Smooth muscle cell (in vitro differentiated cells): ENCODE measurements at regions not wholly inside any gene's neighbourhood (a gene's known extent, or its start where the extent isn't known, plus 50 kb on each side); places are given as distances from the start of the nearest gene placed in this dataset.

Experiments
- DNase-seq: peaks from one replicate; lab custom pipeline; 2025; ENCODE audit not compliant: unreplicated experiment; lab: John Stamatoyannopoulos, UW
- H2AFZ ChIP-seq: fragments of 200-600 bp; sonication (generic); 2 replicates; pipeline ENCODE4 v1.6.0; 2016; ENCODE audit warnings: antibody characterized with exemption, low read depth, mild to moderate bottlenecking
- H3F3A ChIP-seq: fragments of 200-600 bp; sonication (generic); 2 replicates; pipeline ENCODE4 v1.6.0; 2017; ENCODE audit warnings: antibody characterized with exemption, low read depth
- H3K27ac ChIP-seq: fragments of 200-600 bp; sonication (generic); 2 replicates; pipeline ENCODE4 v1.5.1; 2016; ENCODE audit warnings: low read depth, mild to moderate bottlenecking
- H3K27me3 ChIP-seq: fragments of 200-600 bp; sonication (generic); 2 replicates; pipeline ENCODE4 v1.6.1; 2016; ENCODE audit warnings: low read depth, mild to moderate bottlenecking
- H3K36me3 ChIP-seq: fragments of 200-600 bp; sonication (generic); 2 replicates; pipeline ENCODE4 v1.5.1; 2016; ENCODE audit warnings: low read depth
- H3K4me1 ChIP-seq: fragments of 200-600 bp; sonication (generic); 2 replicates; pipeline ENCODE4 v1.5.1; 2016; ENCODE audit warnings: low read depth
- H3K4me2 ChIP-seq: fragments of 200-600 bp; sonication (generic); 2 replicates; pipeline ENCODE4 v1.6.0; 2016; ENCODE audit warnings: mild to moderate bottlenecking
- H3K4me3 ChIP-seq: fragments of 200-600 bp; sonication (generic); 2 replicates; pipeline ENCODE4 v1.5.1; 2016; ENCODE audit warnings: mild to moderate bottlenecking
- H3K79me2 ChIP-seq: fragments of 200-600 bp; sonication (generic); 2 replicates; pipeline ENCODE4 v1.6.0; 2016; ENCODE audit warnings: low read depth, mild to moderate bottlenecking
- H3K9ac ChIP-seq: fragments of 200-600 bp; sonication (generic); 2 replicates; pipeline ENCODE4 v1.6.0; 2016; ENCODE audit warnings: low read depth
- H3K9me3 ChIP-seq: fragments of 200-600 bp; sonication (generic); replicated peaks from 2 replicates; pipeline ENCODE4 v1.5.1; 2016; ENCODE audit warnings: low read depth
- H4K20me1 ChIP-seq: fragments of 200-600 bp; sonication (generic); 2 replicates; pipeline ENCODE4 v1.6.0; 2016; ENCODE audit warnings: low read depth
- WGBS: methylation state at CpG from one replicate; pipeline ENCODE4 v1.1.7; 2016; ENCODE audit warnings: low lambda C conversion rate; 5-methylcytosine and 5-hydroxymethylcytosine counted together
- TF ChIP-seq, protein P1 (sequence below): fragments of 200-600 bp; sonication (generic); IDR thresholded peaks from 2 replicates; pipeline ENCODE4 v1.5.1; 2017; ENCODE audit warnings: borderline replicate concordance, mild to moderate bottlenecking, antibody characterized with exemption; ENCODE audit not compliant: insufficient read depth, poor library complexity, severe bottlenecking

- no peaks in the 10 kb centered on the region for H3K9me3 ChIP-seq
- no peak overlapping the region for H3K4me3 ChIP-seq
- no peaks in the 10 kb centered on the region for H3K27me3 ChIP-seq
- no peaks in the 10 kb centered on the region for H3K4me1 ChIP-seq
- no peaks in the 10 kb centered on the region for H3K79me2 ChIP-seq
- 89% methylated on average over 10 of the region's 10 CpGs for WGBS
- no peak overlapping the region for H3K27ac ChIP-seq
- H2AFZ ChIP-seq, result no peak overlapping the region
- H3K36me3 ChIP-seq, result no peaks in the 10 kb centered on the region
- H3K9ac ChIP-seq, result no peak overlapping the region
- DNase-seq, result no peak
- no peak overlapping the region for H3K4me2 ChIP-seq
- no peaks in the 10 kb centered on the region for H4K20me1 ChIP-seq
- H3F3A ChIP-seq, result peaks cover under 1% of the 10 kb centered on the region
- TF ChIP-seq, protein P1, sequence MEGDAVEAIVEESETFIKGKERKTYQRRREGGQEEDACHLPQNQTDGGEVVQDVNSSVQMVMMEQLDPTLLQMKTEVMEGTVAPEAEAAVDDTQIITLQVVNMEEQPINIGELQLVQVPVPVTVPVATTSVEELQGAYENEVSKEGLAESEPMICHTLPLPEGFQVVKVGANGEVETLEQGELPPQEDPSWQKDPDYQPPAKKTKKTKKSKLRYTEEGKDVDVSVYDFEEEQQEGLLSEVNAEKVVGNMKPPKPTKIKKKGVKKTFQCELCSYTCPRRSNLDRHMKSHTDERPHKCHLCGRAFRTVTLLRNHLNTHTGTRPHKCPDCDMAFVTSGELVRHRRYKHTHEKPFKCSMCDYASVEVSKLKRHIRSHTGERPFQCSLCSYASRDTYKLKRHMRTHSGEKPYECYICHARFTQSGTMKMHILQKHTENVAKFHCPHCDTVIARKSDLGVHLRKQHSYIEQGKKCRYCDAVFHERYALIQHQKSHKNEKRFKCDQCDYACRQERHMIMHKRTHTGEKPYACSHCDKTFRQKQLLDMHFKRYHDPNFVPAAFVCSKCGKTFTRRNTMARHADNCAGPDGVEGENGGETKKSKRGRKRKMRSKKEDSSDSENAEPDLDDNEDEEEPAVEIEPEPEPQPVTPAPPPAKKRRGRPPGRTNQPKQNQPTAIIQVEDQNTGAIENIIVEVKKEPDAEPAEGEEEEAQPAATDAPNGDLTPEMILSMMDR, result no peak
These were observed 120.4 kb upstream of the MEF2A start for GRCh38 chr15:99445272-99445850.

GRCh38 chr15:99446565-99447496 lies 119.0 kb upstream of the MEF2A start:
- no peaks in the 10 kb centered on the region for H3K9me3 ChIP-seq
- TF ChIP-seq, protein P1, result no peak
- no peaks in the 10 kb centered on the region for H3K36me3 ChIP-seq
- H3K27me3 ChIP-seq, result no peaks in the 10 kb centered on the region
- no peaks in the 10 kb centered on the region for H4K20me1 ChIP-seq
- no peaks in the 10 kb centered on the region for H3K4me1 ChIP-seq
- no peak for DNase-seq
- H3K4me3 ChIP-seq, result no peak overlapping the region
- 96% methylated on average over 33 of the region's 35 CpGs for WGBS
- no peak overlapping the region for H3K27ac ChIP-seq
- no peak overlapping the region for H3K4me2 ChIP-seq
- H3F3A ChIP-seq, result peaks cover 3% of the 10 kb centered on the region
- no peaks in the 10 kb centered on the region for H3K79me2 ChIP-seq
- no peak overlapping the region for H3K9ac ChIP-seq
- no peak overlapping the region for H2AFZ ChIP-seq

DNA sequence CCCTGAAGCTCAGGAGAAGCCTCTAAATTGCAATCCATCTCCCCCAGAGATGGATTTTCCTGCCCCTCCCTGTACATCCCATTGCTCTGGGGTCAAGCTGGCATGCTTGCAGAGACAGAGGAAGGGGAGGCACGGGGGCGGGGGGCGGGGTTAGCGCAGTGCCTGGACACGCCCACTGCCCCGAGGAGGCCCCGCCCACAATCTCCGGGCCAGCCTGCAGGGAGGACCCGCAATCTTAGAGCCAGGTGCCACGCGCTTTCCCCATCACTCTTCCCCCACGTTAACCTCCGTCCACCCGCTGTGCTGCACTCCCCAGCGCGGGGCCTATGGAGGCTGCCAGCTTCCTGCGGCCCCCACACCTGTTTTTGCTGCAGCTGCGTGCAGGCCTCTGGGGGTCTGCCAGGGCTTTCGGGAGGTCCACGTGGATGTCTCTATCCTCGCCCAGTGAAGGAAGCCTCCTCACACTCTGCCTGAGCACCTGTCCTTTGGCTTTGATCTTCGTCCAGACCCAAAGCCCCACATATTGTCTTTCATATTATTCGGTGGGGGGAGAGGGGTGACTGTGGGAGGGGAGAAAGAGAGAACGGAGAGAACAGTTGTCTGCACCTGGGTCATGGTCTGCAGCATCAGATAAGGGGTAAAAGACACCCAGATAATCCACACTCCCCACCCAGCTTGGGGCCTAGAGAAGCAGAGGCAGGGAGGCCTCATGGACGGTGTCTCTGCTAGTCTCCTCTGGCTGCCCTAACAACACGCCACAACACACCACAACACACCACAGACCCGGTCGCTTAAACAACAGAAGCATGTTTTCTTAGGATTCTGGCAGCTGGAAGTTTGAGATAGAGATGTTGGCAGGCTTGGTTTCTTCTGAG lies 118.0 kb upstream of the MEF2A start:
- Histone ChIP-seq H3K4me2 (no peak overlapping the region), H3K27me3 (no peaks in the 10 kb centered on the region), H3K36me3 (no peaks in the 10 kb centered on the region), H3K4me1 (no peaks in the 10 kb centered on the region), H3K4me3 (no peak overlapping the region), H3K9me3 (no peaks in the 10 kb centered on the region), H3F3A (peaks cover 3% of the 10 kb centered on the region), H4K20me1 (no peaks in the 10 kb centered on the region), H3K9ac (no peak overlapping the region), H2AFZ (no peak overlapping the region), H3K27ac (no peak overlapping the region), H3K79me2 (no peaks in the 10 kb centered on the region)
- TF ChIP-seq, protein P1, result no peak
- DNase-seq, result no peak
- 75% methylated on average over 27 of the region's 28 CpGs for WGBS
